Liver (tissue), 7 donors: ENCODE measurements at regions not wholly inside any gene's neighbourhood (a gene's known extent, or its start where the extent isn't known, plus 50 kb on each side); places are given as distances from the start of the nearest gene placed in this dataset.

Experiments used
- DNase-seq: peaks from one replicate; pipeline ENCODE4 v3.0.0-alpha.2; 2017; ENCODE audit warnings: low spot score
- H3K27ac ChIP-seq, 2 donors: one replicate each; pipeline ENCODE4 v1.7.0; 2013; ENCODE audit warnings: inconsistent platforms in 2 of 2, low read length in 2 of 2, control low read depth in 1 of 2, low read depth in 1 of 2, mild to moderate bottlenecking in 1 of 2
- H3K27me3 ChIP-seq, 4 donors: one replicate each; pipeline versions ENCODE4 v1.6.1 to v1.7.0; 2013; ENCODE audit warnings: low read length in 3 of 4, inconsistent platforms in 1 of 4, mild to moderate bottlenecking in 1 of 4, moderate library complexity in 1 of 4; ENCODE audit not compliant: control insufficient read depth in 4 of 4, insufficient read depth in 4 of 4
- H3K36me3 ChIP-seq, 4 donors: one replicate each; pipeline versions ENCODE4 v1.6.1 to v1.7.0; 2013; ENCODE audit warnings: low read length in 3 of 4, mild to moderate bottlenecking in 3 of 4, low read depth in 1 of 4, moderate library complexity in 1 of 4; ENCODE audit not compliant: control insufficient read depth in 4 of 4, insufficient read depth in 3 of 4
- H3K4me1 ChIP-seq, 4 donors: one replicate each; pipeline versions ENCODE4 v1.6.1 to v1.7.0; 2013; ENCODE audit warnings: low read length in 3 of 4, mild to moderate bottlenecking in 3 of 4, moderate library complexity in 1 of 4; ENCODE audit not compliant: control insufficient read depth in 4 of 4, insufficient read depth in 4 of 4
- H3K4me3 ChIP-seq, 3 donors: one replicate each; pipeline versions ENCODE4 v1.6.1 to v1.7.0; 2013; ENCODE audit warnings: low read length in 3 of 3, control low read depth in 1 of 3, low read depth in 1 of 3, mild to moderate bottlenecking in 1 of 3
- H3K9ac ChIP-seq, 2 donors: one replicate each; pipeline ENCODE4 v1.7.0; 2013; ENCODE audit warnings: low read length in 2 of 2, mild to moderate bottlenecking in 2 of 2, moderate library complexity in 2 of 2, control low read depth in 1 of 2, low read depth in 1 of 2
- H3K9me3 ChIP-seq, 4 donors: one replicate each; pipeline versions ENCODE4 v1.6.1 to v1.7.0; 2013; ENCODE audit warnings: low read length in 3 of 4; ENCODE audit not compliant: control insufficient read depth in 4 of 4
- FOXA1 ChIP-seq: IDR thresholded peaks from 2 replicates; pipeline ENCODE4 v1.6.1; 2016; ENCODE audit warnings: antibody characterized with exemption
- FOXA2 ChIP-seq: IDR thresholded peaks from 2 replicates; pipeline ENCODE4 v1.6.1; 2016; ENCODE audit warnings: antibody characterized with exemption
- GABPA ChIP-seq, 2 donors: IDR thresholded peaks in 1 of 2; conservative IDR thresholded peaks in 1 of 2; 2 replicates each; pipeline ENCODE4 v1.6.1; 2016; ENCODE audit warnings: antibody characterized with exemption in 2 of 2, mild to moderate bottlenecking in 1 of 2, moderate library complexity in 1 of 2
- HNF4A ChIP-seq, 2 donors: conservative IDR thresholded peaks; 2 replicates each; pipeline ENCODE4 v1.6.1; 2016; ENCODE audit warnings: antibody characterized with exemption in 2 of 2, mild to moderate bottlenecking in 2 of 2
- HNF4G ChIP-seq: IDR thresholded peaks from 2 replicates; pipeline ENCODE4 v1.6.1; 2016; ENCODE audit warnings: antibody characterized with exemption
- JUND ChIP-seq, 2 donors: IDR thresholded peaks; 2 replicates each; pipeline ENCODE4 v1.6.1; 2016; ENCODE audit warnings: antibody characterized with exemption in 2 of 2
- NR2F2 ChIP-seq: IDR thresholded peaks from 2 replicates; pipeline ENCODE4 v1.6.1; 2016; ENCODE audit warnings: antibody characterized with exemption
- RAD21 ChIP-seq, 2 donors: IDR thresholded peaks; 2 replicates each; pipeline ENCODE4 v1.6.1; 2016; ENCODE audit warnings: antibody characterized with exemption in 2 of 2, mild to moderate bottlenecking in 2 of 2
- RXRA ChIP-seq, 2 donors: IDR thresholded peaks; 2 replicates each; pipeline ENCODE4 v1.6.1; 2017 to 2018; ENCODE audit warnings: antibody characterized with exemption in 2 of 2, mild to moderate bottlenecking in 1 of 2
- SP1 ChIP-seq: IDR thresholded peaks from 2 replicates; pipeline ENCODE4 v1.6.1; 2018; ENCODE audit warnings: antibody characterized with exemption, mild to moderate bottlenecking
- TAF1 ChIP-seq: conservative IDR thresholded peaks from 2 replicates; pipeline ENCODE4 v1.6.1; 2016; ENCODE audit warnings: antibody characterized with exemption, mild to moderate bottlenecking
- WGBS: extraction: QIAGEN DNeasy Blood & Tissue Kit; methylation state at CpG from one replicate; pipeline ENCODE4 v1.1.7; 2013; 5-methylcytosine and 5-hydroxymethylcytosine counted together
- TF ChIP-seq, protein P1 (sequence below): IDR thresholded peaks from 2 replicates; pipeline ENCODE4 v1.6.1; 2016; ENCODE audit warnings: antibody characterized with exemption
- TF ChIP-seq, protein P2 (sequence below): IDR thresholded peaks from 2 replicates; pipeline ENCODE4 v1.6.1; 2016; ENCODE audit warnings: antibody characterized with exemption
- TF ChIP-seq, protein P3 (sequence below): IDR thresholded peaks from 2 replicates; pipeline ENCODE4 v1.6.1; 2016; ENCODE audit warnings: antibody characterized with exemption, mild to moderate bottlenecking
- TF ChIP-seq, protein P4 (sequence below): IDR thresholded peaks from 2 replicates; pipeline ENCODE4 v1.6.1; 2016; ENCODE audit warnings: antibody characterized with exemption
- donor health status: healthy.
- donor health status: healthy.
- donor health status: healthy.
- donor health status: healthy.

DNA sequence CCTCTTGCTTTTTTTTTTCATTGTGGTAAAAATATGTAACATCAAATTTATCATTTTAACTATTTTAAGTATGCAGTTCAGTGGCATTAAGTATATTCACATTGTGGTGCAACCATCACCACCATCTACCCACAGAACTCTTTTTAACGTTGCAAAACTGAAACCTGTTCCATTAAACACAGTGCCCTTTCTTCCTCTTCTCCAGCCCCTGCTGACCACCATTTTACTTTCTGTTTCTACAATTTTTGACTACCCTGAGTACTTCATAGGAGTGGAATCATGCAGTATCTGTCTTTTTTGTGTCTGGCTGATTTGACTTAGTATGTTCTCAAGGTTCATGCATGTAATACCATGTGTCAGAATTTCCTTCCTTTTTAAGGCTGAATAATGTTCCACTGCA is 153.1 kb downstream of the FGF9 start:
- WGBS, result 63% methylated on average over 1 of the region's 1 CpG
- Histone ChIP-seq H3K4me3 (no peak overlapping the region), H3K36me3 (no peaks in the 10 kb centered on the region), H3K27me3 (no peaks in the 10 kb centered on the region), H3K9ac (no peak overlapping the region), H3K4me1 (no peaks in the 10 kb centered on the region), H3K27ac (no peak overlapping the region), H3K9me3 (no peaks in the 10 kb centered on the region)
- TF ChIP-seq HNF4A (conservative IDR thresholded peaks at IDR 0.05) (no peak), FOXA2 (no peak), SP1 (no peak), HNF4G (no peak), JUND (IDR thresholded peaks at IDR 0.05) (no peak), TAF1 (no peak), RXRA (IDR thresholded peaks at IDR 0.05) (no peak), NR2F2 (no peak), GABPA (IDR thresholded peaks at IDR 0.05 in 1 of 2, conservative IDR thresholded peaks at IDR 0.05 in 1 of 2) (no peak), RAD21 (IDR thresholded peaks at IDR 0.05) (no peak), FOXA1 (no peak)
- TF ChIP-seq, protein P1, sequence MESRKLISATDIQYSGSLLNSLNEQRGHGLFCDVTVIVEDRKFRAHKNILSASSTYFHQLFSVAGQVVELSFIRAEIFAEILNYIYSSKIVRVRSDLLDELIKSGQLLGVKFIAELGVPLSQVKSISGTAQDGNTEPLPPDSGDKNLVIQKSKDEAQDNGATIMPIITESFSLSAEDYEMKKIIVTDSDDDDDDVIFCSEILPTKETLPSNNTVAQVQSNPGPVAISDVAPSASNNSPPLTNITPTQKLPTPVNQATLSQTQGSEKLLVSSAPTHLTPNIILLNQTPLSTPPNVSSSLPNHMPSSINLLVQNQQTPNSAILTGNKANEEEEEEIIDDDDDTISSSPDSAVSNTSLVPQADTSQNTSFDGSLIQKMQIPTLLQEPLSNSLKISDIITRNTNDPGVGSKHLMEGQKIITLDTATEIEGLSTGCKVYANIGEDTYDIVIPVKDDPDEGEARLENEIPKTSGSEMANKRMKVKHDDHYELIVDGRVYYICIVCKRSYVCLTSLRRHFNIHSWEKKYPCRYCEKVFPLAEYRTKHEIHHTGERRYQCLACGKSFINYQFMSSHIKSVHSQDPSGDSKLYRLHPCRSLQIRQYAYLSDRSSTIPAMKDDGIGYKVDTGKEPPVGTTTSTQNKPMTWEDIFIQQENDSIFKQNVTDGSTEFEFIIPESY, result no peak
- TF ChIP-seq, protein P2, sequence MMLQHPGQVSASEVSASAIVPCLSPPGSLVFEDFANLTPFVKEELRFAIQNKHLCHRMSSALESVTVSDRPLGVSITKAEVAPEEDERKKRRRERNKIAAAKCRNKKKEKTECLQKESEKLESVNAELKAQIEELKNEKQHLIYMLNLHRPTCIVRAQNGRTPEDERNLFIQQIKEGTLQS, result no peak
- TF ChIP-seq, protein P3, sequence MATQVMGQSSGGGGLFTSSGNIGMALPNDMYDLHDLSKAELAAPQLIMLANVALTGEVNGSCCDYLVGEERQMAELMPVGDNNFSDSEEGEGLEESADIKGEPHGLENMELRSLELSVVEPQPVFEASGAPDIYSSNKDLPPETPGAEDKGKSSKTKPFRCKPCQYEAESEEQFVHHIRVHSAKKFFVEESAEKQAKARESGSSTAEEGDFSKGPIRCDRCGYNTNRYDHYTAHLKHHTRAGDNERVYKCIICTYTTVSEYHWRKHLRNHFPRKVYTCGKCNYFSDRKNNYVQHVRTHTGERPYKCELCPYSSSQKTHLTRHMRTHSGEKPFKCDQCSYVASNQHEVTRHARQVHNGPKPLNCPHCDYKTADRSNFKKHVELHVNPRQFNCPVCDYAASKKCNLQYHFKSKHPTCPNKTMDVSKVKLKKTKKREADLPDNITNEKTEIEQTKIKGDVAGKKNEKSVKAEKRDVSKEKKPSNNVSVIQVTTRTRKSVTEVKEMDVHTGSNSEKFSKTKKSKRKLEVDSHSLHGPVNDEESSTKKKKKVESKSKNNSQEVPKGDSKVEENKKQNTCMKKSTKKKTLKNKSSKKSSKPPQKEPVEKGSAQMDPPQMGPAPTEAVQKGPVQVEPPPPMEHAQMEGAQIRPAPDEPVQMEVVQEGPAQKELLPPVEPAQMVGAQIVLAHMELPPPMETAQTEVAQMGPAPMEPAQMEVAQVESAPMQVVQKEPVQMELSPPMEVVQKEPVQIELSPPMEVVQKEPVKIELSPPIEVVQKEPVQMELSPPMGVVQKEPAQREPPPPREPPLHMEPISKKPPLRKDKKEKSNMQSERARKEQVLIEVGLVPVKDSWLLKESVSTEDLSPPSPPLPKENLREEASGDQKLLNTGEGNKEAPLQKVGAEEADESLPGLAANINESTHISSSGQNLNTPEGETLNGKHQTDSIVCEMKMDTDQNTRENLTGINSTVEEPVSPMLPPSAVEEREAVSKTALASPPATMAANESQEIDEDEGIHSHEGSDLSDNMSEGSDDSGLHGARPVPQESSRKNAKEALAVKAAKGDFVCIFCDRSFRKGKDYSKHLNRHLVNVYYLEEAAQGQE, result no peak
- DNase-seq, result no peak

DNA sequence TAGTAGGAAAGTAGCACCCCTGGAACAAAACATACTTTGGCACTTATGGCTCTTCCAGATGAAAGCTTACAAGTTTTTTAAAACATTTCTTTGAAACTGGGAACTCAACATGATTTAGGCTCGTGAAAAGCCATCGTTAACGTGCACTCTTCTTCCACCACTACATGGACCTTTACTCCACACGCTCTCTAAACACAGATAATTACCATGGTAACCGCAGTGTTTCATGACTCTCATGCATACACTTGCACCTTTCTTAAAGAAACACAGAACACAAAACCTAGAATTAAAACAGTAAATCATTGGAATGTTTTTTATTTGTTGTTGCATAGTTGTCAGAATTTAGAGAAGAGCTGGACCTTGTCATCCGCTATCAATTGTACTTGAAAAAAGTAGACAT is 154.3 kb downstream of the FGF9 start:
- Histone ChIP-seq H3K36me3 (no peaks in the 10 kb centered on the region), H3K27me3 (no peaks in the 10 kb centered on the region), H3K4me1 (no peaks in the 10 kb centered on the region), H3K9me3 (no peaks in the 10 kb centered on the region), H3K9ac (no peak overlapping the region), H3K27ac (no peak overlapping the region), H3K4me3 (no peak overlapping the region)
- no peak for DNase-seq
- WGBS, result 25% methylated on average over 6 of the region's 6 CpGs
- TF ChIP-seq, protein P4, sequence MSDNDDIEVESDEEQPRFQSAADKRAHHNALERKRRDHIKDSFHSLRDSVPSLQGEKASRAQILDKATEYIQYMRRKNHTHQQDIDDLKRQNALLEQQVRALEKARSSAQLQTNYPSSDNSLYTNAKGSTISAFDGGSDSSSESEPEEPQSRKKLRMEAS, result no peak
- TF ChIP-seq FOXA2 (no peak), TAF1 (no peak), HNF4A (conservative IDR thresholded peaks at IDR 0.05) (no peak), FOXA1 (no peak)
- TF ChIP-seq, protein P3, result no peak
